ENCODE measurements at regions not wholly inside any gene's neighbourhood (a gene's known extent, or its start where the extent isn't known, plus 50 kb on each side); places are given as distances from the start of the nearest gene placed in this dataset.
"Not testable (repeated sequence)": the region's sequence is repeated elsewhere in the genome, so short reads cannot be mapped to it uniquely, and the experiment has no call there.

GRCh38 chr2:147603447-147603846 lies 241.4 kb upstream of the ACVR2A start:
- no CpG with 5 or more reads among the region's 1 CpG for WGBS (ENCODE audit: insufficient coverage)
- no peaks in the 10 kb centered on the region for H3K27me3 ChIP-seq (replicated peaks in 2 of 5; ENCODE audit: control insufficient read depth in 4 of 5, insufficient read depth in 5 of 5, low read length in 4 of 5)
- no peak overlapping the region for H3K4me3 ChIP-seq (ENCODE audit: control insufficient read depth in 1 of 7, extremely low read depth in 1 of 7, insufficient read depth in 4 of 7, low read depth in 2 of 7, low read length in 6 of 7)
- H3K9me3 ChIP-seq (ENCODE audit: control extremely low read depth in 1 of 5, control insufficient read depth in 4 of 5, insufficient read depth in 2 of 5, low read depth in 1 of 5, low read length in 4 of 5): peaks cover 0 to 3% (median 0%) of the 10 kb centered on the region in 5 experiments
- CTCF ChIA-PET: interaction anchor here (1.1 kb wide), 1 partner anchor 26 kb away, joined by 3 read pairs; no protein-coding TSS in a partner anchor
- POLR2A ChIA-PET: no interaction called here
- no peaks in the 10 kb centered on the region for H3K36me3 ChIP-seq (ENCODE audit: control insufficient read depth in 4 of 4, insufficient read depth in 4 of 4, low read length in 3 of 4)
- DNase-seq: no peak
- no peaks in the 10 kb centered on the region for H3K4me1 ChIP-seq (ENCODE audit: control extremely low read depth in 1 of 4, control insufficient read depth in 4 of 4, insufficient read depth in 4 of 4, low read length in 3 of 4)
- H3K27ac ChIP-seq (ENCODE audit: insufficient read depth in 1 of 2, low read depth in 1 of 2, low read length in 2 of 2, poor library complexity in 1 of 2, severe bottlenecking in 2 of 2): no peak overlapping the region

- CTCF ChIA-PET: no interaction called here
- DNase-seq: no peak
- no peaks in the 10 kb centered on the region for H3K4me1 ChIP-seq (ENCODE audit: control extremely low read depth in 1 of 4, control insufficient read depth in 4 of 4, insufficient read depth in 4 of 4, low read length in 3 of 4)
- no peak overlapping the region for H3K4me3 ChIP-seq (ENCODE audit: control insufficient read depth in 1 of 7, extremely low read depth in 1 of 7, insufficient read depth in 4 of 7, low read depth in 2 of 7, low read length in 6 of 7)
- POLR2A ChIA-PET: no interaction called here
- H3K27me3 ChIP-seq (replicated peaks in 2 of 5; ENCODE audit: control insufficient read depth in 4 of 5, insufficient read depth in 5 of 5, low read length in 4 of 5): no peaks in the 10 kb centered on the region
- 96% methylated on average over 4 of the region's 5 CpGs for WGBS (ENCODE audit: insufficient coverage)
- H3K9me3 ChIP-seq (ENCODE audit: control extremely low read depth in 1 of 5, control insufficient read depth in 4 of 5, insufficient read depth in 2 of 5, low read depth in 1 of 5, low read length in 4 of 5): peaks cover 0 to 3% (median 0%) of the 10 kb centered on the region in 5 experiments
- H3K36me3 ChIP-seq (ENCODE audit: control insufficient read depth in 4 of 4, insufficient read depth in 4 of 4, low read length in 3 of 4): no peaks in the 10 kb centered on the region
- no peak overlapping the region for H3K27ac ChIP-seq (ENCODE audit: insufficient read depth in 1 of 2, low read depth in 1 of 2, low read length in 2 of 2, poor library complexity in 1 of 2, severe bottlenecking in 2 of 2)
Observed at GRCh38 chr2:147600646-147601045, 244.2 kb upstream of the ACVR2A start.

GRCh38 chr2:147600223-147600622 lies 244.6 kb upstream of the ACVR2A start:
- no peak overlapping the region for H3K4me3 ChIP-seq (ENCODE audit: control insufficient read depth in 1 of 7, extremely low read depth in 1 of 7, insufficient read depth in 4 of 7, low read depth in 2 of 7, low read length in 6 of 7)
- POLR2A ChIA-PET: no interaction called here
- no peak overlapping the region for H3K27ac ChIP-seq (ENCODE audit: insufficient read depth in 1 of 2, low read depth in 1 of 2, low read length in 2 of 2, poor library complexity in 1 of 2, severe bottlenecking in 2 of 2)
- DNase-seq: no peak
- H3K4me1 ChIP-seq (ENCODE audit: control extremely low read depth in 1 of 4, control insufficient read depth in 4 of 4, insufficient read depth in 4 of 4, low read length in 3 of 4): no peaks in the 10 kb centered on the region
- 89% methylated on average over 7 of the region's 7 CpGs for WGBS (ENCODE audit: insufficient coverage)
- H3K9me3 ChIP-seq (ENCODE audit: control extremely low read depth in 1 of 5, control insufficient read depth in 4 of 5, insufficient read depth in 2 of 5, low read depth in 1 of 5, low read length in 4 of 5): peaks cover 0 to 3% (median 0%) of the 10 kb centered on the region in 5 experiments
- no peaks in the 10 kb centered on the region for H3K36me3 ChIP-seq (ENCODE audit: control insufficient read depth in 4 of 4, insufficient read depth in 4 of 4, low read length in 3 of 4)
- CTCF ChIA-PET: no interaction called here
- H3K27me3 ChIP-seq (replicated peaks in 2 of 5; ENCODE audit: control insufficient read depth in 4 of 5, insufficient read depth in 5 of 5, low read length in 4 of 5): no peaks in the 10 kb centered on the region

GRCh38 chr2:147595200-147595599 lies 249.6 kb upstream of the ACVR2A start:
- 100% methylated on average over 2 of the region's 4 CpGs for WGBS (ENCODE audit: insufficient coverage)
- Histone ChIP-seq H3K36me3 (ENCODE audit: control insufficient read depth in 4 of 4, insufficient read depth in 4 of 4, low read length in 3 of 4) (no peaks in the 10 kb centered on the region), H3K9me3 (ENCODE audit: control extremely low read depth in 1 of 5, control insufficient read depth in 4 of 5, insufficient read depth in 2 of 5, low read depth in 1 of 5, low read length in 4 of 5) (peaks cover 0 to 5% (median 0%) of the 10 kb centered on the region in 5 experiments), H3K4me3 (ENCODE audit: control insufficient read depth in 1 of 7, extremely low read depth in 1 of 7, insufficient read depth in 4 of 7, low read depth in 2 of 7, low read length in 6 of 7) (no peak overlapping the region), H3K4me1 (ENCODE audit: control extremely low read depth in 1 of 4, control insufficient read depth in 4 of 4, insufficient read depth in 4 of 4, low read length in 3 of 4) (no peaks in the 10 kb centered on the region), H3K27me3 (replicated peaks in 2 of 5; ENCODE audit: control insufficient read depth in 4 of 5, insufficient read depth in 5 of 5, low read length in 4 of 5) (no peaks in the 10 kb centered on the region), H3K27ac (ENCODE audit: insufficient read depth in 1 of 2, low read depth in 1 of 2, low read length in 2 of 2, poor library complexity in 1 of 2, severe bottlenecking in 2 of 2) (no peak overlapping the region)
- POLR2A ChIA-PET: no interaction called here
- no peak for DNase-seq
- CTCF ChIA-PET: interaction anchor here (0.7 kb wide), 1 partner anchor 9 kb away, joined by 4 read pairs; no protein-coding TSS in a partner anchor

- no peak overlapping the region for H3K4me3 ChIP-seq (ENCODE audit: control insufficient read depth in 1 of 7, extremely low read depth in 1 of 7, insufficient read depth in 4 of 7, low read depth in 2 of 7, low read length in 6 of 7)
- H3K4me1 ChIP-seq (ENCODE audit: control extremely low read depth in 1 of 4, control insufficient read depth in 4 of 4, insufficient read depth in 4 of 4, low read length in 3 of 4): no peaks in the 10 kb centered on the region
- peaks cover 0 to 5% (median 0%) of the 10 kb centered on the region in 5 experiments for H3K9me3 ChIP-seq (ENCODE audit: control extremely low read depth in 1 of 5, control insufficient read depth in 4 of 5, insufficient read depth in 2 of 5, low read depth in 1 of 5, low read length in 4 of 5)
- no peaks in the 10 kb centered on the region for H3K27me3 ChIP-seq (replicated peaks in 2 of 5; ENCODE audit: control insufficient read depth in 4 of 5, insufficient read depth in 5 of 5, low read length in 4 of 5)
- 96% methylated on average over 3 of the region's 3 CpGs for WGBS (ENCODE audit: insufficient coverage)
- no peak for DNase-seq
- ChIA-PET POLR2A (no interaction called here), CTCF (no interaction called here)
- H3K36me3 ChIP-seq (ENCODE audit: control insufficient read depth in 4 of 4, insufficient read depth in 4 of 4, low read length in 3 of 4): no peaks in the 10 kb centered on the region
- no peak overlapping the region for H3K27ac ChIP-seq (ENCODE audit: insufficient read depth in 1 of 2, low read depth in 1 of 2, low read length in 2 of 2, poor library complexity in 1 of 2, severe bottlenecking in 2 of 2)
Observed at GRCh38 chr2:147594038-147594437, 250.8 kb upstream of the ACVR2A start.

GRCh38 chr2:147592784-147593183 lies 252.0 kb upstream of the ACVR2A start:
- H3K4me1 ChIP-seq (ENCODE audit: control extremely low read depth in 1 of 4, control insufficient read depth in 4 of 4, insufficient read depth in 4 of 4, low read length in 3 of 4); H3K27ac ChIP-seq (ENCODE audit: insufficient read depth in 1 of 2, low read depth in 1 of 2, low read length in 2 of 2, poor library complexity in 1 of 2, severe bottlenecking in 2 of 2); H3K9me3 ChIP-seq (ENCODE audit: control extremely low read depth in 1 of 5, control insufficient read depth in 4 of 5, insufficient read depth in 2 of 5, low read depth in 1 of 5, low read length in 4 of 5); POLR2A ChIA-PET; DNase-seq; H3K36me3 ChIP-seq (ENCODE audit: control insufficient read depth in 4 of 4, insufficient read depth in 4 of 4, low read length in 3 of 4); H3K4me3 ChIP-seq (ENCODE audit: control insufficient read depth in 1 of 7, extremely low read depth in 1 of 7, insufficient read depth in 4 of 7, low read depth in 2 of 7, low read length in 6 of 7); H3K27me3 ChIP-seq (replicated peaks in 2 of 5; ENCODE audit: control insufficient read depth in 4 of 5, insufficient read depth in 5 of 5, low read length in 4 of 5): not testable (repeated sequence)
- 100% methylated on average over 1 of the region's 2 CpGs for WGBS (ENCODE audit: insufficient coverage)
- CTCF ChIA-PET: interaction anchor here (0.6 kb wide), 1 partner anchor 68 kb away, joined by 3 read pairs; no protein-coding TSS in a partner anchor

GRCh38 chr2:147589127-147589526 lies 255.7 kb upstream of the ACVR2A start:
- ChIA-PET POLR2A (no interaction called here), CTCF (interaction anchor here (1.1 to 1.3 kb wide), 2 partner anchors 13 to 246 kb away, joined by 3 read pairs; no protein-coding TSS in a partner anchor)
- H3K27me3 ChIP-seq (replicated peaks in 2 of 5; ENCODE audit: control insufficient read depth in 4 of 5, insufficient read depth in 5 of 5, low read length in 4 of 5): no peaks in the 10 kb centered on the region
- peaks cover 0 to 5% (median 0%) of the 10 kb centered on the region in 5 experiments for H3K9me3 ChIP-seq (ENCODE audit: control extremely low read depth in 1 of 5, control insufficient read depth in 4 of 5, insufficient read depth in 2 of 5, low read depth in 1 of 5, low read length in 4 of 5)
- no peak overlapping the region for H3K4me3 ChIP-seq (ENCODE audit: control insufficient read depth in 1 of 7, extremely low read depth in 1 of 7, insufficient read depth in 4 of 7, low read depth in 2 of 7, low read length in 6 of 7)
- no peak overlapping the region for H3K27ac ChIP-seq (ENCODE audit: insufficient read depth in 1 of 2, low read depth in 1 of 2, low read length in 2 of 2, poor library complexity in 1 of 2, severe bottlenecking in 2 of 2)
- no peaks in the 10 kb centered on the region for H3K4me1 ChIP-seq (ENCODE audit: control extremely low read depth in 1 of 4, control insufficient read depth in 4 of 4, insufficient read depth in 4 of 4, low read length in 3 of 4)
- DNase-seq: no peak
- no CpG with 5 or more reads among the region's 1 CpG for WGBS (ENCODE audit: insufficient coverage)
- no peaks in the 10 kb centered on the region for H3K36me3 ChIP-seq (ENCODE audit: control insufficient read depth in 4 of 4, insufficient read depth in 4 of 4, low read length in 3 of 4)

Data from common myeloid progenitor, CD34-positive (primary cell).